ENCODE measurements at regions not wholly inside any gene's neighbourhood (a gene's known extent, or its start where the extent isn't known, plus 50 kb on each side); places are given as distances from the start of the nearest gene placed in this dataset.

DNA sequence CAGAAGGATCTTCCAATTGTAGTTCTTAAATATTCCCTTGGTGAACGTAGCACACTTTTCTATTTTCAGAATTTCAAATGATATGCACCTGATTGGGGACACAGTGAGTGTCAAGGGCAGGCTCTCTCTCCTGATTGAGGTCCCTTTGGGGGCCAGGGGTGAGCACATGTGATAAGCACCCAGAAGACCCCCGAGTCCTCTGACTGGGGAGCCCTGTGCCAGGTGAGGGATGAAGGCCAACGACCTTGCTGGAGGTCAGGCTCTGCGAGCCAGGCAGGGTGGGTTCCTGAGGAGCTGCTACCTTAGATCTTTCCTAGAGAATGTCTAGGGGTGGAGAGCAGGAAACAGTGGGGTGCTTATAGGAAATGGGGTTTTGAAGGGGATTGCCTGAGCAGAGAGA, 1253.9 kb downstream of the BRD1 start (continued):
- TF ChIP-seq, protein P1, sequence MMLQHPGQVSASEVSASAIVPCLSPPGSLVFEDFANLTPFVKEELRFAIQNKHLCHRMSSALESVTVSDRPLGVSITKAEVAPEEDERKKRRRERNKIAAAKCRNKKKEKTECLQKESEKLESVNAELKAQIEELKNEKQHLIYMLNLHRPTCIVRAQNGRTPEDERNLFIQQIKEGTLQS (IDR thresholded peaks at IDR 0.05): no peak
- TF ChIP-seq JUND (IDR thresholded peaks at IDR 0.05): no peak

DNA sequence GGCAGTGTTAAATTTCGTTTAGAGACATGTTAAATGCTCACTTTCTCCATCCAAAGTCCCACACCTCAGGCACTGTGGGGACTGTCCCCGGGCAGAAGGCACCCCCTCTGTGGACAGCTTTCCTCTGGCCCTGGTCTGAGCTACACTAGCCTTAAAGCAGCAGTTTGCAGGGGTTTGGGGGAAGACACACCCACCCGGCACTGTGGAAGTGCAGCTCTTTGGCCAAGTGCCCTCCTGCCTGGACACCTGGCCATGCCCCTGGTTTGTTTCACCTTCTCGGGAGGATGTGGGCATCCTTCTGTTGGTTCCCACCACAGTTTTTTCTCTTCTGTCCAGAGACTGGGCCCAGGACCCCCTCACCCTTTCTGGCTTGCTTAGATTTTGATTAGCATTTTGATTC, 1254.7 kb downstream of the BRD1 start:
- BruUV-seq (replicated peaks): no TSS peak
- no peaks in the 10 kb centered on the region for H3K27me3 ChIP-seq (ENCODE audit: insufficient read depth, low read length)
- POLR2A ChIA-PET: no interaction called here

More for the DNA sequence above, 1254.7 kb downstream of the BRD1 start:
- no peak overlapping the region for H3K27ac ChIP-seq (ENCODE audit: low read depth, low read length)
- H3K9me2 ChIP-seq (ENCODE audit: insufficient read depth): no peaks in the 10 kb centered on the region
- DNase-seq (ENCODE audit: low read depth, low spot score) (no peak), ATAC-seq (no peak)
- H3K36me3 ChIP-seq (ENCODE audit: control insufficient read depth in 1 of 2, insufficient read depth in 2 of 2, low read length in 2 of 2): no peaks in the 10 kb centered on the region
- H3K4me2 ChIP-seq (ENCODE audit: low read length): no peak overlapping the region
- no peak overlapping the region for H3K4me3 ChIP-seq (replicated peaks in 1 of 2; ENCODE audit: low read depth in 1 of 2, low read length in 2 of 2)
- H2AFZ ChIP-seq (ENCODE audit: low read depth, low read length, poor library complexity, severe bottlenecking): no peak overlapping the region
- intact Hi-C loops (cut with micrococcal nuclease): no loop called here
- H3K4me1 ChIP-seq (ENCODE audit: control insufficient read depth in 1 of 2, insufficient read depth in 2 of 2, low read length in 2 of 2): no peaks in the 10 kb centered on the region
- CTCF ChIA-PET: no interaction called here
- H3K9me3 ChIP-seq (ENCODE audit: control insufficient read depth in 1 of 2, insufficient read depth in 1 of 2, low read depth in 1 of 2, low read length in 2 of 2): peaks cover 0 to 16% of the 10 kb centered on the region in 2 experiments; a peak in 2 of 4 replicates
- H3K9ac ChIP-seq (ENCODE audit: low read length): no peak overlapping the region
- RAD21 ChIA-PET (ENCODE audit: low non-redundant PET in 1 of 2, low total read pairs in 2 of 2, uncharacterized antibody in 2 of 2, unreplicated experiment in 2 of 2): no interaction called here
- no peaks in the 10 kb centered on the region for H4K20me1 ChIP-seq (ENCODE audit: insufficient read depth)
- TF ChIP-seq CEBPB (IDR thresholded peaks at IDR 0.05; ENCODE audit: low read depth) (no peak), SP1 (IDR thresholded peaks at IDR 0.05; ENCODE audit: low read depth) (no peak), EZH2 (IDR thresholded peaks at IDR 0.05) (no peak), EGR1 (IDR thresholded peaks at IDR 0.05; ENCODE audit: low read depth) (no peak), ZNF274 (IDR thresholded peaks at IDR 0.05; ENCODE audit: low read depth, low read length) (no peak)
- TF ChIP-seq, protein P2, sequence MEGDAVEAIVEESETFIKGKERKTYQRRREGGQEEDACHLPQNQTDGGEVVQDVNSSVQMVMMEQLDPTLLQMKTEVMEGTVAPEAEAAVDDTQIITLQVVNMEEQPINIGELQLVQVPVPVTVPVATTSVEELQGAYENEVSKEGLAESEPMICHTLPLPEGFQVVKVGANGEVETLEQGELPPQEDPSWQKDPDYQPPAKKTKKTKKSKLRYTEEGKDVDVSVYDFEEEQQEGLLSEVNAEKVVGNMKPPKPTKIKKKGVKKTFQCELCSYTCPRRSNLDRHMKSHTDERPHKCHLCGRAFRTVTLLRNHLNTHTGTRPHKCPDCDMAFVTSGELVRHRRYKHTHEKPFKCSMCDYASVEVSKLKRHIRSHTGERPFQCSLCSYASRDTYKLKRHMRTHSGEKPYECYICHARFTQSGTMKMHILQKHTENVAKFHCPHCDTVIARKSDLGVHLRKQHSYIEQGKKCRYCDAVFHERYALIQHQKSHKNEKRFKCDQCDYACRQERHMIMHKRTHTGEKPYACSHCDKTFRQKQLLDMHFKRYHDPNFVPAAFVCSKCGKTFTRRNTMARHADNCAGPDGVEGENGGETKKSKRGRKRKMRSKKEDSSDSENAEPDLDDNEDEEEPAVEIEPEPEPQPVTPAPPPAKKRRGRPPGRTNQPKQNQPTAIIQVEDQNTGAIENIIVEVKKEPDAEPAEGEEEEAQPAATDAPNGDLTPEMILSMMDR (IDR thresholded peaks at IDR 0.05 in 2 of 3, conservative IDR thresholded peaks at IDR 0.05 in 1 of 3; ENCODE audit: borderline replicate concordance in 1 of 3, insufficient read depth in 1 of 3, low read depth in 2 of 3, low read length in 2 of 3): no peak
- TF ChIP-seq, protein P3, sequence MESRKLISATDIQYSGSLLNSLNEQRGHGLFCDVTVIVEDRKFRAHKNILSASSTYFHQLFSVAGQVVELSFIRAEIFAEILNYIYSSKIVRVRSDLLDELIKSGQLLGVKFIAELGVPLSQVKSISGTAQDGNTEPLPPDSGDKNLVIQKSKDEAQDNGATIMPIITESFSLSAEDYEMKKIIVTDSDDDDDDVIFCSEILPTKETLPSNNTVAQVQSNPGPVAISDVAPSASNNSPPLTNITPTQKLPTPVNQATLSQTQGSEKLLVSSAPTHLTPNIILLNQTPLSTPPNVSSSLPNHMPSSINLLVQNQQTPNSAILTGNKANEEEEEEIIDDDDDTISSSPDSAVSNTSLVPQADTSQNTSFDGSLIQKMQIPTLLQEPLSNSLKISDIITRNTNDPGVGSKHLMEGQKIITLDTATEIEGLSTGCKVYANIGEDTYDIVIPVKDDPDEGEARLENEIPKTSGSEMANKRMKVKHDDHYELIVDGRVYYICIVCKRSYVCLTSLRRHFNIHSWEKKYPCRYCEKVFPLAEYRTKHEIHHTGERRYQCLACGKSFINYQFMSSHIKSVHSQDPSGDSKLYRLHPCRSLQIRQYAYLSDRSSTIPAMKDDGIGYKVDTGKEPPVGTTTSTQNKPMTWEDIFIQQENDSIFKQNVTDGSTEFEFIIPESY (IDR thresholded peaks at IDR 0.05; ENCODE audit: extremely low read depth, insufficient replicate concordance, low read length): no peak
- TF ChIP-seq, protein P4, sequence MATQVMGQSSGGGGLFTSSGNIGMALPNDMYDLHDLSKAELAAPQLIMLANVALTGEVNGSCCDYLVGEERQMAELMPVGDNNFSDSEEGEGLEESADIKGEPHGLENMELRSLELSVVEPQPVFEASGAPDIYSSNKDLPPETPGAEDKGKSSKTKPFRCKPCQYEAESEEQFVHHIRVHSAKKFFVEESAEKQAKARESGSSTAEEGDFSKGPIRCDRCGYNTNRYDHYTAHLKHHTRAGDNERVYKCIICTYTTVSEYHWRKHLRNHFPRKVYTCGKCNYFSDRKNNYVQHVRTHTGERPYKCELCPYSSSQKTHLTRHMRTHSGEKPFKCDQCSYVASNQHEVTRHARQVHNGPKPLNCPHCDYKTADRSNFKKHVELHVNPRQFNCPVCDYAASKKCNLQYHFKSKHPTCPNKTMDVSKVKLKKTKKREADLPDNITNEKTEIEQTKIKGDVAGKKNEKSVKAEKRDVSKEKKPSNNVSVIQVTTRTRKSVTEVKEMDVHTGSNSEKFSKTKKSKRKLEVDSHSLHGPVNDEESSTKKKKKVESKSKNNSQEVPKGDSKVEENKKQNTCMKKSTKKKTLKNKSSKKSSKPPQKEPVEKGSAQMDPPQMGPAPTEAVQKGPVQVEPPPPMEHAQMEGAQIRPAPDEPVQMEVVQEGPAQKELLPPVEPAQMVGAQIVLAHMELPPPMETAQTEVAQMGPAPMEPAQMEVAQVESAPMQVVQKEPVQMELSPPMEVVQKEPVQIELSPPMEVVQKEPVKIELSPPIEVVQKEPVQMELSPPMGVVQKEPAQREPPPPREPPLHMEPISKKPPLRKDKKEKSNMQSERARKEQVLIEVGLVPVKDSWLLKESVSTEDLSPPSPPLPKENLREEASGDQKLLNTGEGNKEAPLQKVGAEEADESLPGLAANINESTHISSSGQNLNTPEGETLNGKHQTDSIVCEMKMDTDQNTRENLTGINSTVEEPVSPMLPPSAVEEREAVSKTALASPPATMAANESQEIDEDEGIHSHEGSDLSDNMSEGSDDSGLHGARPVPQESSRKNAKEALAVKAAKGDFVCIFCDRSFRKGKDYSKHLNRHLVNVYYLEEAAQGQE (IDR thresholded peaks at IDR 0.05; ENCODE audit: low read depth): no peak
- H3K79me2 ChIP-seq (ENCODE audit: insufficient read depth, low read length): no peaks in the 10 kb centered on the region
